ENCODE measurements at regions not wholly inside any gene's neighbourhood (a gene's known extent, or its start where the extent isn't known, plus 50 kb on each side); places are given as distances from the start of the nearest gene placed in this dataset.

DNA sequence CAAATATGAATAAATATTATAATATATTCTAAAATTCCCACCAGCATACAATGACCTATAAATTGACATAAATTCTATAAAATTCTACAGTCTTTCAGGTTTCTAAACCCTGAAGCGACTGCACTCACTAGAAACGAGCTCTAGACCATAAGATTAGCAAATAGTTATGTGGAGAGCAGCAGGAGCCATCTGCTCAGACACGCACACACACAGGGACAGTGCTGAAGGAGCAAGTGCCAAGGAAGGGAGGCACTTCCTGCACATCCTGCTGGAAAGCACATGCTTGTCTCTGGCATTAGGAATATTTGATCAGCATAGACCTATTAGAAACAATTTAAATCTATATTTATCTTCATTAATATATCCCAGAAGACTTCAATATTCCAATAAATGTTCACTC is 713.9 kb upstream of the CDH2 start:
- Histone ChIP-seq H3K27ac (ENCODE audit: insufficient read depth, low read length) (no peak overlapping the region), H3K36me3 (ENCODE audit: control insufficient read depth, insufficient read depth, low read length) (no peaks in the 10 kb centered on the region), H3K9ac (ENCODE audit: insufficient read depth, low read length) (no peak overlapping the region), H3K9me3 (ENCODE audit: control insufficient read depth, insufficient read depth, low read depth, low read length) (no peaks in the 10 kb centered on the region), H4K20me1 (ENCODE audit: control insufficient read depth, extremely low read depth, insufficient read depth, low read length) (no peaks in the 10 kb centered on the region), H2AFZ (ENCODE audit: low read length) (no peak overlapping the region), H3K27me3 (ENCODE audit: control insufficient read depth, insufficient read depth, low read length) (no peaks in the 10 kb centered on the region), H3K4me1 (ENCODE audit: control insufficient read depth, extremely low read depth, insufficient read depth, low read length) (no peaks in the 10 kb centered on the region), H3K4me3 (replicated peaks in 1 of 4; ENCODE audit: control extremely low read depth in 1 of 4, insufficient read depth in 1 of 4, low read depth in 3 of 4, low read length in 4 of 4) (no peak overlapping the region), H3K79me2 (ENCODE audit: control insufficient read depth, insufficient read depth, low read length) (no peaks in the 10 kb centered on the region), H3K4me2 (ENCODE audit: extremely low read depth, insufficient read depth, low read length) (no peak overlapping the region)
- DNase-seq (ENCODE audit: low read depth in 2 of 2): no peak
- TF ChIP-seq, protein P1, sequence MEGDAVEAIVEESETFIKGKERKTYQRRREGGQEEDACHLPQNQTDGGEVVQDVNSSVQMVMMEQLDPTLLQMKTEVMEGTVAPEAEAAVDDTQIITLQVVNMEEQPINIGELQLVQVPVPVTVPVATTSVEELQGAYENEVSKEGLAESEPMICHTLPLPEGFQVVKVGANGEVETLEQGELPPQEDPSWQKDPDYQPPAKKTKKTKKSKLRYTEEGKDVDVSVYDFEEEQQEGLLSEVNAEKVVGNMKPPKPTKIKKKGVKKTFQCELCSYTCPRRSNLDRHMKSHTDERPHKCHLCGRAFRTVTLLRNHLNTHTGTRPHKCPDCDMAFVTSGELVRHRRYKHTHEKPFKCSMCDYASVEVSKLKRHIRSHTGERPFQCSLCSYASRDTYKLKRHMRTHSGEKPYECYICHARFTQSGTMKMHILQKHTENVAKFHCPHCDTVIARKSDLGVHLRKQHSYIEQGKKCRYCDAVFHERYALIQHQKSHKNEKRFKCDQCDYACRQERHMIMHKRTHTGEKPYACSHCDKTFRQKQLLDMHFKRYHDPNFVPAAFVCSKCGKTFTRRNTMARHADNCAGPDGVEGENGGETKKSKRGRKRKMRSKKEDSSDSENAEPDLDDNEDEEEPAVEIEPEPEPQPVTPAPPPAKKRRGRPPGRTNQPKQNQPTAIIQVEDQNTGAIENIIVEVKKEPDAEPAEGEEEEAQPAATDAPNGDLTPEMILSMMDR (conservative IDR thresholded peaks at IDR 0.05 in 1 of 2, IDR thresholded peaks at IDR 0.05 in 1 of 2; ENCODE audit: low read depth in 1 of 2, low read length in 2 of 2): no peak
- no peak for TF ChIP-seq EZH2 (IDR thresholded peaks at IDR 0.05; ENCODE audit: low read length, missing control alignments)

DNA sequence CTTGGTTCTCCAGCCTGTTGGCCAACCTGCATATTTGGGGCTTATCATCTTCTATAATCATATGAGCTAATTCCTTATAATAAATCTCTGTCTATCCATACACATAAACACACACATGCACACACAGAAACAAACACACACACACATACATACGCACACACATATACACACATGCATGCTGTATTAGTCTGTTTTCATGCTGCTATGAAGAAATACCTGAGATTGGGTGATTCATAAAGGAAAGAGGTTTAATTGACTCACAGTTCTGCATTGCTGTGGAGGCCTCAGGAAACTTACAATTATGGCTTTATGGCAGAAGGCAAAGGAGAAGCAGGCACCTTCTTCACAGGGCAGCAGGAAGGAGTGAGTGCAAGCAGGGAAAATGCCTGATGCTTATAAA is 707.4 kb upstream of the CDH2 start:
- no peaks in the 10 kb centered on the region for H3K27me3 ChIP-seq (ENCODE audit: control insufficient read depth, insufficient read depth, low read length)
- no peaks in the 10 kb centered on the region for H3K36me3 ChIP-seq (ENCODE audit: control insufficient read depth, insufficient read depth, low read length)
- H3K79me2 ChIP-seq (ENCODE audit: control insufficient read depth, insufficient read depth, low read length): no peaks in the 10 kb centered on the region
- no peak overlapping the region for H3K27ac ChIP-seq (ENCODE audit: insufficient read depth, low read length)
- H3K9me3 ChIP-seq (ENCODE audit: control insufficient read depth, insufficient read depth, low read depth, low read length): no peaks in the 10 kb centered on the region
- DNase-seq (ENCODE audit: low read depth in 2 of 2): peak in 1 of 2 donors; percentile 11
- H3K4me2 ChIP-seq (ENCODE audit: extremely low read depth, insufficient read depth, low read length): no peak overlapping the region
- H4K20me1 ChIP-seq (ENCODE audit: control insufficient read depth, extremely low read depth, insufficient read depth, low read length): no peaks in the 10 kb centered on the region
- H3K4me1 ChIP-seq (ENCODE audit: control insufficient read depth, extremely low read depth, insufficient read depth, low read length): no peaks in the 10 kb centered on the region
- no peak overlapping the region for H3K9ac ChIP-seq (ENCODE audit: insufficient read depth, low read length)
- no peak overlapping the region for H2AFZ ChIP-seq (ENCODE audit: low read length)
- no peak for TF ChIP-seq EZH2 (IDR thresholded peaks at IDR 0.05; ENCODE audit: low read length, missing control alignments)
- TF ChIP-seq, protein P1 (conservative IDR thresholded peaks at IDR 0.05 in 1 of 2, IDR thresholded peaks at IDR 0.05 in 1 of 2; ENCODE audit: low read depth in 1 of 2, low read length in 2 of 2): no peak
- no peak overlapping the region for H3K4me3 ChIP-seq (replicated peaks in 1 of 4; ENCODE audit: control extremely low read depth in 1 of 4, insufficient read depth in 1 of 4, low read depth in 3 of 4, low read length in 4 of 4)

DNA sequence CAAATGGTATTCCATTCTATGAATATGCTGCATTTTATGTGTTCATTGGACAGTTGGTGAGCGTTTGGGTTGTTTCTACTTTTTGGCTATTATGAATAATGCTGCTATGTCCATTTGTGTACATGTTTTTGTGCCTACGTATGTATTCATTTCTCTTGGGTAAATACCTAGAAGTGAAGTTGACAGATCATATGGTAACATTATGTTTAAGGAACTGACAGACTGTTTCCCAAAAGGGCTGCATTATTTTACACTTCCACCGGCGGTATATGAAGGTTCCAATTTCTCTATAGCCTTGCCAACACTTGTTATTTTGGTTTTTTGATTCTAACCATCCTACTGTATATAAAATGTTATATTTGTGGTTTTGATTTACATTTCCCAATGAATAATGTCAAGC is 703.9 kb upstream of the CDH2 start:
- Histone ChIP-seq H3K9ac (ENCODE audit: insufficient read depth, low read length) (no peak overlapping the region), H3K4me2 (ENCODE audit: extremely low read depth, insufficient read depth, low read length) (no peak overlapping the region), H3K9me3 (ENCODE audit: control insufficient read depth, insufficient read depth, low read depth, low read length) (no peaks in the 10 kb centered on the region), H4K20me1 (ENCODE audit: control insufficient read depth, extremely low read depth, insufficient read depth, low read length) (no peaks in the 10 kb centered on the region), H3K4me3 (replicated peaks in 1 of 4; ENCODE audit: control extremely low read depth in 1 of 4, insufficient read depth in 1 of 4, low read depth in 3 of 4, low read length in 4 of 4) (no peak overlapping the region), H3K36me3 (ENCODE audit: control insufficient read depth, insufficient read depth, low read length) (no peaks in the 10 kb centered on the region), H3K27ac (ENCODE audit: insufficient read depth, low read length) (no peak overlapping the region), H2AFZ (ENCODE audit: low read length) (no peak overlapping the region), H3K79me2 (ENCODE audit: control insufficient read depth, insufficient read depth, low read length) (no peaks in the 10 kb centered on the region), H3K27me3 (ENCODE audit: control insufficient read depth, insufficient read depth, low read length) (no peaks in the 10 kb centered on the region), H3K4me1 (ENCODE audit: control insufficient read depth, extremely low read depth, insufficient read depth, low read length) (no peaks in the 10 kb centered on the region)
- TF ChIP-seq EZH2 (IDR thresholded peaks at IDR 0.05; ENCODE audit: low read length, missing control alignments): no peak
- TF ChIP-seq, protein P1 (conservative IDR thresholded peaks at IDR 0.05 in 1 of 2, IDR thresholded peaks at IDR 0.05 in 1 of 2; ENCODE audit: low read depth in 1 of 2, low read length in 2 of 2): no peak
- no peak for DNase-seq (ENCODE audit: low read depth in 2 of 2)

All from fibroblast of lung (primary cell).